ENCODE measurements at regions not wholly inside any gene's neighbourhood (a gene's known extent, or its start where the extent isn't known, plus 50 kb on each side); places are given as distances from the start of the nearest gene placed in this dataset.
"Not testable (repeated sequence)": the region's sequence is repeated elsewhere in the genome, so short reads cannot be mapped to it uniquely, and the experiment has no call there.

DNA sequence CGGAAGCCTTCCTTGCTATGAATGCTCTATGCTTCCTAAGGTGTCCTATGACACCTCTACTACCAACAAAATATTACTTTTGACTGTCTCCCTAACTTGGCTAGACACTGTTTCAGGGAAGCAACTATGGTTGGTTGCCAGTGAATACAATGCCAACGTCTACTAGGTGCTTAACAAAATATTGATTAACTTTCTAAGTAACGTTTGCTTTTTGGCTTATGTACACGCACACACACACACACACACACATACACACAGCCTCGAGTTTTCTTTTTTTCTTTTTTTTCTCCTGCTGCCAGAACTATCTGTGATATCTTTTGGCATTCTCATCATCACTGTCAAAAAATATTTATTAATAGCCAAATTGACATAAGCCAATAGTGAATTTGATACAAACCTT is 864.0 kb downstream of the PLA2G4A start:
- no peak overlapping the region for H3K27ac ChIP-seq (ENCODE audit: low read depth, low read length)
- H3K4me1 ChIP-seq (ENCODE audit: control insufficient read depth, insufficient read depth, low read length) = no peaks in the 10 kb centered on the region
- H3K4me3 ChIP-seq (ENCODE audit: low read length) = no peak overlapping the region
- H3K36me3 ChIP-seq (ENCODE audit: control insufficient read depth, insufficient read depth, low read length) = no peaks in the 10 kb centered on the region
- no peaks in the 10 kb centered on the region for H3K27me3 ChIP-seq (ENCODE audit: control insufficient read depth, insufficient read depth, low read length)
- H3K9ac ChIP-seq (ENCODE audit: low read length) = no peak overlapping the region

- Histone ChIP-seq H3K27ac (ENCODE audit: low read depth, low read length) (no peak overlapping the region), H3K4me3 (ENCODE audit: low read length) (no peak overlapping the region), H3K9ac (ENCODE audit: low read length) (no peak overlapping the region), H3K4me1 (ENCODE audit: control insufficient read depth, insufficient read depth, low read length) (no peaks in the 10 kb centered on the region), H3K36me3 (ENCODE audit: control insufficient read depth, insufficient read depth, low read length) (no peaks in the 10 kb centered on the region), H3K27me3 (ENCODE audit: control insufficient read depth, insufficient read depth, low read length) (no peaks in the 10 kb centered on the region)
Measured at GRCh38 chr1:187696073-187696472, 867.3 kb downstream of the PLA2G4A start.

DNA sequence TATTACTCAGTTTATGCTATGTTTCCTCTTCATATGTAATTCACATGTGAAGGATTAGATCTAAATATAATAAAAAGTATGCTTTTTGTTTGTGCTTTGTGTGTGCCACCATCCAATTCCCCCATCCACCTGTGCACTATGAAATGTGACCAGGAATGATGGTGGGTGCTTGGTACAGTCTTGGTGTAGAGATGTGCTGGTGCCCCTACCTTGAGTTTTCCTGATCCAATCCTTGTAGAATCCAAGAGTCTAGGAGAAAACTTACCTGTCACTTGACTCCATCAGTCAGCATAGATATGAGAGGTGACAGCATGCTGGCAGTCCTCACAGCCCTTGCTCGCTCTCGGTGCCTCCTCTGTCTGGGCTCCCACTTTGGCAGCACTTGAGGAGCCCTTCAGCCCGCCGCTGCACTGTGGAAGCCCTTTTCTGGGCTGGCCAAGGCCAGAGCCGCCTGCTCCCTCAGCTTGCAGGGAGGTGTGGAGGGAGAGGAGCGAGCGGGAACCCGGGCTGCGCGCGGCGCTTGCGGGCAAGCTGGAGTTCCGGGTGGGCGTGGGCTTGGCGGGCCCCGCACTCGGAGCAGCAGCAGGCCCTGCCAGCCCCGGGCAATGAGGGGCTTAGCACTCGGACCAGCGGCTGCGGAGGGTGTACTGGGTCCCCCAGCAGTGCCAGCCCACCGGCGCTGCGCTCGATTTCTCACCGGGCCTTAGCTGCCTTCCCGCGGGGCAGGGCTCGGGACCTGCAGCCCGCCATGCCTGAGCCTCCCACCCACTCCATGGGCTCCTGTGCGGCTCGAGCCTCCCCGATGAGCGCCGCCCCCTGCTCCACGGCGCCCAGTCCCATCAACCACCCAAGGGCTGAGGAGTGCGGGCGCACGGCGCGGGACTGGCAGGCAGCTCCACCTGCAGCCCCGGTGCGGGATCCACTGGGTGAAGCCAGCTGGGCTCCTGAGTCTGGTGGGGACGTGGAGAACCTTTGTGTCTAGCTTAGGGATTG is 874.7 kb downstream of the PLA2G4A start:
- not testable (repeated sequence) for H3K36me3 ChIP-seq (ENCODE audit: control insufficient read depth, insufficient read depth, low read length); H3K27me3 ChIP-seq (ENCODE audit: control insufficient read depth, insufficient read depth, low read length); H3K9ac ChIP-seq (ENCODE audit: low read length); H3K4me1 ChIP-seq (ENCODE audit: control insufficient read depth, insufficient read depth, low read length); H3K4me3 ChIP-seq (ENCODE audit: low read length); H3K27ac ChIP-seq (ENCODE audit: low read depth, low read length)

DNA sequence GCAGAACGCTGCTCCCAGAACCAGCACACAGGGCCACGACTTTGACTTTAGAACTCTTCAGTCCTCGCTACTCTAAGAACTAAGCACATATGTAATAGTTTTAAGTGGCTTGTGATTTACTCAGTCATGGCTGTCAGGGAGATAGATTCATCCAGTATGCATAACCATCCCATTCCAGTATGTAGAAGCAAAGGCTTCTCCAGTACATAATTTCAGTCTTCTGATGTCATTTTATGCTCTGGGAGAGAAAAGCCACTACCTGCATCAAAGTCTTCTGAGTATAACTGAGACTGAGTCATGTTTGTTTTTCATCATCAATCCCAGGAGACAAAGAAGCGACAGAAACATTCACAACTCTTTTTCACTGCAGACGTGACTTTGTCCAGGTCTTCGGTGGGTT is 885.7 kb downstream of the PLA2G4A start:
- Histone ChIP-seq H3K4me3 (ENCODE audit: low read length) (no peak overlapping the region), H3K9ac (ENCODE audit: low read length) (no peak overlapping the region), H3K27me3 (ENCODE audit: control insufficient read depth, insufficient read depth, low read length) (no peaks in the 10 kb centered on the region), H3K4me1 (ENCODE audit: control insufficient read depth, insufficient read depth, low read length) (no peaks in the 10 kb centered on the region), H3K27ac (ENCODE audit: low read depth, low read length) (no peak overlapping the region), H3K36me3 (ENCODE audit: control insufficient read depth, insufficient read depth, low read length) (no peaks in the 10 kb centered on the region)

DNA sequence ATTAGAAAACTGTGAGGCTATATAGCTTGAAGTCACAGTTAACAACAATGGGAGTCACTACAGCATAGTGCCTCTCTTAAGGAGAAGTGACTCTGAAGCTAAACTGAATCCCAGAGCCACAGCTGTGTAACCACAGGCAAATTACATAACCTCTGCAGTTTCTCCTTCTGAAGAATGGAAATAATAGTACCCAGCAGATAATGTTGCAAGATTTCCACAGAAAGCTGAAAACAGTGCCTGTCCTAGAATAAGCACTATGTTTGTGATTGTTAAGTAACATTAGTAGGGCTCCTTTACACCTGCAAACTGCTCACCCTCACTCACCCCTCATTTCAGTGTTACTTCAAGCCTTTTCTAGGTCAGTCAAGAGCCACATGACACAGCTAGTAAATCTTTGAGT is 886.7 kb downstream of the PLA2G4A start:
- Histone ChIP-seq H3K4me3 (ENCODE audit: low read length) (no peak overlapping the region), H3K9ac (ENCODE audit: low read length) (no peak overlapping the region), H3K4me1 (ENCODE audit: control insufficient read depth, insufficient read depth, low read length) (no peaks in the 10 kb centered on the region), H3K27me3 (ENCODE audit: control insufficient read depth, insufficient read depth, low read length) (no peaks in the 10 kb centered on the region), H3K36me3 (ENCODE audit: control insufficient read depth, insufficient read depth, low read length) (no peaks in the 10 kb centered on the region), H3K27ac (ENCODE audit: low read depth, low read length) (no peak overlapping the region)

- H3K27ac ChIP-seq (ENCODE audit: low read depth, low read length) = no peak overlapping the region
- H3K4me1 ChIP-seq (ENCODE audit: control insufficient read depth, insufficient read depth, low read length) = no peaks in the 10 kb centered on the region
- no peak overlapping the region for H3K4me3 ChIP-seq (ENCODE audit: low read length)
- H3K36me3 ChIP-seq (ENCODE audit: control insufficient read depth, insufficient read depth, low read length) = no peaks in the 10 kb centered on the region
- no peaks in the 10 kb centered on the region for H3K27me3 ChIP-seq (ENCODE audit: control insufficient read depth, insufficient read depth, low read length)
- H3K9ac ChIP-seq (ENCODE audit: low read length) = no peak overlapping the region
Measured at GRCh38 chr1:187716160-187716559, 887.4 kb downstream of the PLA2G4A start.

DNA sequence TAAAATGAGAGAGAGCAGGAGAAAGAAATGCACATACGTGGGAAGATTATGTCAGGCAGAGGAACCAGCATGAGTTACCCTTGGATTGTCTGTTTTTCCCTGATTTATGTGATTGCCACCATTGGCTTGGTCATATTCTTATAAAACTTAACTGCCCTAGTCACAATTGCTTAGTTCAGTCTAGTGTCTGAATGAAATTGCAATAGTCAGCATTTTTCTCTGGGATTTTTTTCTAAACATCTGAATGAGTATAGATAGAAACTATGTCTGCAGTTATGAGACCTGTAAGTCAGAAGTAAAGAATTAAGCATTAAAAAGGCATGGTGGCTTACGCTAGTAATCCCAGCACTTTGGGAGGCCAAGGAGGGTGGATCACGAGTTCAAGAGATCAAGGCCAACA is 889.8 kb downstream of the PLA2G4A start:
- no peaks in the 10 kb centered on the region for H3K36me3 ChIP-seq (ENCODE audit: control insufficient read depth, insufficient read depth, low read length)
- H3K4me3 ChIP-seq (ENCODE audit: low read length) = no peak overlapping the region
- H3K27me3 ChIP-seq (ENCODE audit: control insufficient read depth, insufficient read depth, low read length) = no peaks in the 10 kb centered on the region
- no peaks in the 10 kb centered on the region for H3K4me1 ChIP-seq (ENCODE audit: control insufficient read depth, insufficient read depth, low read length)
- H3K9ac ChIP-seq (ENCODE audit: low read length) = no peak overlapping the region
- H3K27ac ChIP-seq (ENCODE audit: low read depth, low read length) = no peak overlapping the region

- no peak overlapping the region for H3K9ac ChIP-seq (ENCODE audit: low read length)
- no peaks in the 10 kb centered on the region for H3K36me3 ChIP-seq (ENCODE audit: control insufficient read depth, insufficient read depth, low read length)
- H3K27ac ChIP-seq (ENCODE audit: low read depth, low read length) = no peak overlapping the region
- H3K27me3 ChIP-seq (ENCODE audit: control insufficient read depth, insufficient read depth, low read length) = no peaks in the 10 kb centered on the region
- no peak overlapping the region for H3K4me3 ChIP-seq (ENCODE audit: low read length)
- H3K4me1 ChIP-seq (ENCODE audit: control insufficient read depth, insufficient read depth, low read length) = no peaks in the 10 kb centered on the region
Measured at GRCh38 chr1:187721216-187721615, 892.5 kb downstream of the PLA2G4A start.

GRCh38 chr1:187725216-187725615 is 896.5 kb downstream of the PLA2G4A start:
- Histone ChIP-seq H3K27ac (ENCODE audit: low read depth, low read length) (no peak overlapping the region), H3K4me1 (ENCODE audit: control insufficient read depth, insufficient read depth, low read length) (no peaks in the 10 kb centered on the region), H3K4me3 (ENCODE audit: low read length) (no peak overlapping the region), H3K36me3 (ENCODE audit: control insufficient read depth, insufficient read depth, low read length) (no peaks in the 10 kb centered on the region), H3K9ac (ENCODE audit: low read length) (no peak overlapping the region), H3K27me3 (ENCODE audit: control insufficient read depth, insufficient read depth, low read length) (no peaks in the 10 kb centered on the region)

GRCh38 chr1:187733232-187733631 is 904.5 kb downstream of the PLA2G4A start:
- Histone ChIP-seq H3K27me3 (ENCODE audit: control insufficient read depth, insufficient read depth, low read length) (no peaks in the 10 kb centered on the region), H3K36me3 (ENCODE audit: control insufficient read depth, insufficient read depth, low read length) (no peaks in the 10 kb centered on the region), H3K4me3 (ENCODE audit: low read length) (no peak overlapping the region), H3K4me1 (ENCODE audit: control insufficient read depth, insufficient read depth, low read length) (no peaks in the 10 kb centered on the region), H3K27ac (ENCODE audit: low read depth, low read length) (no peak overlapping the region), H3K9ac (ENCODE audit: low read length) (no peak overlapping the region)

DNA sequence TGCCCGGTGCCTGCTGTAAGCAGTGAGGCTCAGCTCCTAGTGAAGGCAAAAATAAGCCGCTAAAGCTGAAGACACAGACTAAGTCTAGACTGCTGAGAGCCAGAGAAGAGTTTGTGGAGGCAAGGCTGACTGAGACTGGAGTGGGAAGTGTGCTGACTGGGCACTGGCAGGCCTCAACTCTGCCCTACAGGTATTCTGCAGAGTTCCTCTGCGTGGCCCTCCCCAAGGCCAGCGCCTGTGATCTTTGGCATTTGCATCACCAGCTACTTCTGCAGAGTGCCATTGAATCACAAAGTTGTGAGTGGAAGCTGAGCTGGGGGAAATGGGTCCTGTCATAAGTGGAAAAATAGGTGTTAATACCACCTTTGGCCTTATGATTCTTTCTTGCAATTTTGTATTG is 905.7 kb downstream of the PLA2G4A start:
- Histone ChIP-seq H3K27me3 (ENCODE audit: control insufficient read depth, insufficient read depth, low read length) (no peaks in the 10 kb centered on the region), H3K4me1 (ENCODE audit: control insufficient read depth, insufficient read depth, low read length) (no peaks in the 10 kb centered on the region), H3K27ac (ENCODE audit: low read depth, low read length) (no peak overlapping the region), H3K4me3 (ENCODE audit: low read length) (no peak overlapping the region), H3K36me3 (ENCODE audit: control insufficient read depth, insufficient read depth, low read length) (no peaks in the 10 kb centered on the region), H3K9ac (ENCODE audit: low read length) (no peak overlapping the region)

DNA sequence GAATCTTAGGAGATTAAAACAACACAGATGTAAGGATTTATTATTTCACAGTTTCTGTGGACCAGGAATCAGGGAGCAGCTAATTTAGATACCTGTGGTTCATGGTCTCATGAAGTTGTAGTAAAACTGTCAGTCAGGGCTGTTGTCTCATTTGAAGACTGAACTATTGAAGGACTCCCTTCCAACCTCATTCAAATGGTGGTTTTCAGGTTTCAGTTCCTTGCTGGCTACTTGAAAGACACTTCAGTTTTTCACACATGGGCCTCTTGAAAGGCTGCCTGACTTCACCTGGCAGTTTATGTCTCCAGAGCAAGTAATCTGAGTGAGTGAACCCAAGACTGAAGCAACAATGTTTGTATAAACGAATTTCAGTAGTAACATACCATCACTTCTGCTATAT is 915.9 kb downstream of the PLA2G4A start:
- H3K27me3 ChIP-seq (ENCODE audit: control insufficient read depth, insufficient read depth, low read length) = no peaks in the 10 kb centered on the region
- H3K9ac ChIP-seq (ENCODE audit: low read length) = no peak overlapping the region
- no peaks in the 10 kb centered on the region for H3K36me3 ChIP-seq (ENCODE audit: control insufficient read depth, insufficient read depth, low read length)
- no peaks in the 10 kb centered on the region for H3K4me1 ChIP-seq (ENCODE audit: control insufficient read depth, insufficient read depth, low read length)
- H3K4me3 ChIP-seq (ENCODE audit: low read length) = no peak overlapping the region
- no peak overlapping the region for H3K27ac ChIP-seq (ENCODE audit: low read depth, low read length)

DNA sequence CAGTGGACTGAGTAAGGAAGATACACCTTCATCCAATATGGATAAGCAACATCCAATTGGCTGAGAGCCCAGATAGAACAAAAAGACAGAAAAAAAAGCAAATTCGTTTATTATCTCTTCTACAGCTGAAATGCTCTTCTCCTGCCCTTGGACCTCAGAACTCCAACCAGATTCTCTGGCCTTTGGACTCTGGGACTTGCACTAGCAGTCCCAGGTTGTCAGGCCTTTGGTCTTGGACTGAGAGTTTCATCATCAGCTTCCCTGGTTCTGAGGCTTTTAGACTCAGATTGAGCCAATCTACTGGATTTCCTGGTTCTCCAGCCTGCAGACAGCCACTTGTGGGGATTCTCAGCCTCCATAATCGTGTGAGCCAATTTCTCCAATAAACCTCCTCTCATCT is 926.8 kb downstream of the PLA2G4A start:
- Histone ChIP-seq H3K9ac (ENCODE audit: low read length) (no peak overlapping the region), H3K27ac (ENCODE audit: low read depth, low read length) (no peak overlapping the region), H3K4me3 (ENCODE audit: low read length) (no peak overlapping the region), H3K27me3 (ENCODE audit: control insufficient read depth, insufficient read depth, low read length) (no peaks in the 10 kb centered on the region), H3K36me3 (ENCODE audit: control insufficient read depth, insufficient read depth, low read length) (no peaks in the 10 kb centered on the region), H3K4me1 (ENCODE audit: control insufficient read depth, insufficient read depth, low read length) (no peaks in the 10 kb centered on the region)
